ENCODE measurements at regions not wholly inside any gene's neighbourhood (a gene's known extent, or its start where the extent isn't known, plus 50 kb on each side); places are given as distances from the start of the nearest gene placed in this dataset.

- DNase-seq (ENCODE audit: low read depth, low spot score): no peak
- no peaks in the 10 kb centered on the region for H3K9me3 ChIP-seq (ENCODE audit: control insufficient read depth, insufficient read depth, low read length)
- WGBS (ENCODE audit: insufficient coverage, insufficient read length): no CpG with 5 or more reads among the region's 2 CpGs
These were observed 245.3 kb upstream of the UFL1 start for GRCh38 chr6:96276305-96276704.

GRCh38 chr6:96276856-96277255 lies 244.8 kb upstream of the UFL1 start:
- no peaks in the 10 kb centered on the region for H3K4me1 ChIP-seq (ENCODE audit: control insufficient read depth, insufficient read depth, low read length)
- no peak for DNase-seq (ENCODE audit: low read depth, low spot score)

More at GRCh38 chr6:96276305-96276704, 245.3 kb upstream of the UFL1 start:
- Histone ChIP-seq H3K4me1 (ENCODE audit: control insufficient read depth, insufficient read depth, low read length) (no peaks in the 10 kb centered on the region), H3K27ac (ENCODE audit: low read length) (no peak overlapping the region), H3K27me3 (ENCODE audit: control insufficient read depth, insufficient read depth, low read length) (no peaks in the 10 kb centered on the region), H3K36me3 (ENCODE audit: control insufficient read depth, insufficient read depth, low read length) (no peaks in the 10 kb centered on the region), H3K4me3 (ENCODE audit: low read length) (no peak overlapping the region)

GRCh38 chr6:96279084-96279483 lies 242.5 kb upstream of the UFL1 start:
- Histone ChIP-seq H3K27ac (ENCODE audit: low read length) (no peak overlapping the region), H3K4me3 (ENCODE audit: low read length) (no peak overlapping the region), H3K4me1 (ENCODE audit: control insufficient read depth, insufficient read depth, low read length) (no peaks in the 10 kb centered on the region), H3K27me3 (ENCODE audit: control insufficient read depth, insufficient read depth, low read length) (no peaks in the 10 kb centered on the region), H3K36me3 (ENCODE audit: control insufficient read depth, insufficient read depth, low read length) (no peaks in the 10 kb centered on the region), H3K9me3 (ENCODE audit: control insufficient read depth, insufficient read depth, low read length) (no peaks in the 10 kb centered on the region)
- no peak for DNase-seq (ENCODE audit: low read depth, low spot score)
- WGBS (ENCODE audit: insufficient coverage, insufficient read length): no CpG with 5 or more reads among the region's 1 CpG

More at GRCh38 chr6:96276856-96277255, 244.8 kb upstream of the UFL1 start:
- H3K36me3 ChIP-seq (ENCODE audit: control insufficient read depth, insufficient read depth, low read length): no peaks in the 10 kb centered on the region
- no peak overlapping the region for H3K27ac ChIP-seq (ENCODE audit: low read length)
- no peak overlapping the region for H3K4me3 ChIP-seq (ENCODE audit: low read length)
- H3K9me3 ChIP-seq (ENCODE audit: control insufficient read depth, insufficient read depth, low read length): no peaks in the 10 kb centered on the region
- no peaks in the 10 kb centered on the region for H3K27me3 ChIP-seq (ENCODE audit: control insufficient read depth, insufficient read depth, low read length)

- WGBS (ENCODE audit: insufficient coverage, insufficient read length): no CpG with 5 or more reads among the region's 1 CpG
- Histone ChIP-seq H3K4me1 (ENCODE audit: control insufficient read depth, insufficient read depth, low read length) (no peaks in the 10 kb centered on the region), H3K27ac (ENCODE audit: low read length) (no peak overlapping the region), H3K36me3 (ENCODE audit: control insufficient read depth, insufficient read depth, low read length) (no peaks in the 10 kb centered on the region), H3K9me3 (ENCODE audit: control insufficient read depth, insufficient read depth, low read length) (no peaks in the 10 kb centered on the region), H3K27me3 (ENCODE audit: control insufficient read depth, insufficient read depth, low read length) (no peaks in the 10 kb centered on the region), H3K4me3 (ENCODE audit: low read length) (no peak overlapping the region)
- no peak for DNase-seq (ENCODE audit: low read depth, low spot score)
These were observed 235.1 kb upstream of the UFL1 start for GRCh38 chr6:96286503-96286902.

- no peak overlapping the region for H3K27ac ChIP-seq (ENCODE audit: low read length)
- whole genome bisulfite sequencing (ENCODE audit: insufficient coverage, insufficient read length): no CpG with 5 or more reads among the region's 1 CpG
- H3K27me3 ChIP-seq (ENCODE audit: control insufficient read depth, insufficient read depth, low read length): no peaks in the 10 kb centered on the region
- H3K4me3 ChIP-seq (ENCODE audit: low read length): no peak overlapping the region
- H3K9me3 ChIP-seq (ENCODE audit: control insufficient read depth, insufficient read depth, low read length): no peaks in the 10 kb centered on the region
- no peaks in the 10 kb centered on the region for H3K4me1 ChIP-seq (ENCODE audit: control insufficient read depth, insufficient read depth, low read length)
- H3K36me3 ChIP-seq (ENCODE audit: control insufficient read depth, insufficient read depth, low read length): no peaks in the 10 kb centered on the region
- DNase-seq (ENCODE audit: low read depth, low spot score): no peak
These were observed 222.1 kb upstream of the UFL1 start for GRCh38 chr6:96299525-96299924.

- H3K36me3 ChIP-seq (ENCODE audit: control insufficient read depth, insufficient read depth, low read length): no peaks in the 10 kb centered on the region
- no peaks in the 10 kb centered on the region for H3K9me3 ChIP-seq (ENCODE audit: control insufficient read depth, insufficient read depth, low read length)
- no CpG with 5 or more reads among the region's 3 CpGs for whole genome bisulfite sequencing (ENCODE audit: insufficient coverage, insufficient read length)
- H3K27ac ChIP-seq (ENCODE audit: low read length): no peak overlapping the region
- no peaks in the 10 kb centered on the region for H3K4me1 ChIP-seq (ENCODE audit: control insufficient read depth, insufficient read depth, low read length)
- H3K4me3 ChIP-seq (ENCODE audit: low read length): no peak overlapping the region
- H3K27me3 ChIP-seq (ENCODE audit: control insufficient read depth, insufficient read depth, low read length): no peaks in the 10 kb centered on the region
- no peak for DNase-seq (ENCODE audit: low read depth, low spot score)
These were observed 220.6 kb upstream of the UFL1 start for GRCh38 chr6:96301023-96301422.

GRCh38 chr6:96301781-96302180 lies 219.8 kb upstream of the UFL1 start:
- no peak overlapping the region for H3K27ac ChIP-seq (ENCODE audit: low read length)
- DNase-seq (ENCODE audit: low read depth, low spot score): no peak
- H3K27me3 ChIP-seq (ENCODE audit: control insufficient read depth, insufficient read depth, low read length): no peaks in the 10 kb centered on the region
- no peaks in the 10 kb centered on the region for H3K4me1 ChIP-seq (ENCODE audit: control insufficient read depth, insufficient read depth, low read length)
- H3K4me3 ChIP-seq (ENCODE audit: low read length): no peak overlapping the region
- H3K36me3 ChIP-seq (ENCODE audit: control insufficient read depth, insufficient read depth, low read length): no peaks in the 10 kb centered on the region
- WGBS (ENCODE audit: insufficient coverage, insufficient read length): no CpG with 5 or more reads among the region's 2 CpGs
- H3K9me3 ChIP-seq (ENCODE audit: control insufficient read depth, insufficient read depth, low read length): no peaks in the 10 kb centered on the region

- Histone ChIP-seq H3K36me3 (ENCODE audit: control insufficient read depth, insufficient read depth, low read length) (no peaks in the 10 kb centered on the region), H3K4me1 (ENCODE audit: control insufficient read depth, insufficient read depth, low read length) (no peaks in the 10 kb centered on the region), H3K27me3 (ENCODE audit: control insufficient read depth, insufficient read depth, low read length) (no peaks in the 10 kb centered on the region), H3K4me3 (ENCODE audit: low read length) (no peak overlapping the region), H3K27ac (ENCODE audit: low read length) (no peak overlapping the region), H3K9me3 (ENCODE audit: control insufficient read depth, insufficient read depth, low read length) (no peaks in the 10 kb centered on the region)
- DNase-seq (ENCODE audit: low read depth, low spot score): no peak
- no CpG with 5 or more reads among the region's 3 CpGs for WGBS (ENCODE audit: insufficient coverage, insufficient read length)
These were observed 218.6 kb upstream of the UFL1 start for GRCh38 chr6:96302991-96303390.

- Histone ChIP-seq H3K36me3 (ENCODE audit: control insufficient read depth, insufficient read depth, low read length) (no peaks in the 10 kb centered on the region), H3K9me3 (ENCODE audit: control insufficient read depth, insufficient read depth, low read length) (no peaks in the 10 kb centered on the region), H3K27ac (ENCODE audit: low read length) (no peak overlapping the region), H3K4me3 (ENCODE audit: low read length) (no peak overlapping the region), H3K4me1 (ENCODE audit: control insufficient read depth, insufficient read depth, low read length) (no peaks in the 10 kb centered on the region), H3K27me3 (ENCODE audit: control insufficient read depth, insufficient read depth, low read length) (no peaks in the 10 kb centered on the region)
- DNase-seq (ENCODE audit: low read depth, low spot score): no peak
- no CpG with 5 or more reads among the region's 2 CpGs for whole genome bisulfite sequencing (ENCODE audit: insufficient coverage, insufficient read length)
These were observed 216.6 kb upstream of the UFL1 start for GRCh38 chr6:96304997-96305396.

GRCh38 chr6:96330884-96331283 lies 190.7 kb upstream of the UFL1 start:
- Histone ChIP-seq H3K4me1 (ENCODE audit: control insufficient read depth, insufficient read depth, low read length) (no peaks in the 10 kb centered on the region), H3K36me3 (ENCODE audit: control insufficient read depth, insufficient read depth, low read length) (no peaks in the 10 kb centered on the region), H3K27me3 (ENCODE audit: control insufficient read depth, insufficient read depth, low read length) (no peaks in the 10 kb centered on the region), H3K27ac (ENCODE audit: low read length) (no peak overlapping the region), H3K9me3 (ENCODE audit: control insufficient read depth, insufficient read depth, low read length) (no peaks in the 10 kb centered on the region), H3K4me3 (ENCODE audit: low read length) (no peak overlapping the region)
- WGBS (ENCODE audit: insufficient coverage, insufficient read length): no CpG with 5 or more reads among the region's 1 CpG
- DNase-seq (ENCODE audit: low read depth, low spot score): no peak

- H3K9me3 ChIP-seq (ENCODE audit: control insufficient read depth, insufficient read depth, low read length): no peaks in the 10 kb centered on the region
- WGBS (ENCODE audit: insufficient coverage, insufficient read length): no CpG with 5 or more reads among the region's 4 CpGs
- no peak for DNase-seq (ENCODE audit: low read depth, low spot score)
- H3K36me3 ChIP-seq (ENCODE audit: control insufficient read depth, insufficient read depth, low read length): no peaks in the 10 kb centered on the region
- no peak overlapping the region for H3K4me3 ChIP-seq (ENCODE audit: low read length)
- no peaks in the 10 kb centered on the region for H3K27me3 ChIP-seq (ENCODE audit: control insufficient read depth, insufficient read depth, low read length)
- H3K27ac ChIP-seq (ENCODE audit: low read length): no peak overlapping the region
- no peaks in the 10 kb centered on the region for H3K4me1 ChIP-seq (ENCODE audit: control insufficient read depth, insufficient read depth, low read length)
These were observed 181.4 kb upstream of the UFL1 start for GRCh38 chr6:96340164-96340563.

Data from iPS DF 6.9 (cell line).